Tibial nerve (tissue), 4 donors: ENCODE measurements at regions not wholly inside any gene's neighbourhood (a gene's known extent, or its start where the extent isn't known, plus 50 kb on each side); places are given as distances from the start of the nearest gene placed in this dataset.

Experiments
- DNase-seq, 2 donors: peaks; one replicate each; pipeline ENCODE4 v3.0.0-alpha.2; 2019; ENCODE audit warnings: low spot score in 2 of 2
- H3K27ac ChIP-seq, 4 donors: fragments of 200-600 bp; sonication (generic) in 3 of 4; one replicate each; pipeline ENCODE4 v1.5.1; 2017 to 2019; ENCODE audit warnings: mild to moderate bottlenecking in 1 of 4
- H3K27me3 ChIP-seq, 2 donors: fragments of 200-600 bp; sonication (generic) in 1 of 2; one replicate each; pipeline versions ENCODE4 v1.5.1 to v1.6.0; 2017 to 2019
- H3K36me3 ChIP-seq, 3 donors: fragments of 200-600 bp; sonication (generic); one replicate each; pipeline ENCODE4 v1.5.1; 2018 to 2019
- H3K4me1 ChIP-seq, 4 donors: fragments of 200-600 bp; sonication (generic) in 3 of 4; one replicate each; pipeline ENCODE4 v1.5.1; 2017 to 2019
- H3K4me3 ChIP-seq, 4 donors: fragments of 200-600 bp; sonication (generic) in 3 of 4; one replicate each; pipeline ENCODE4 v1.5.1; 2017 to 2019; ENCODE audit warnings: mild to moderate bottlenecking in 1 of 4, moderate library complexity in 1 of 4
- H3K9me3 ChIP-seq, 4 donors: fragments of 200-600 bp; sonication (generic) in 3 of 4; one replicate each; pipeline ENCODE4 v1.5.1; 2017 to 2019
- CTCF ChIP-seq, 5 experiments: fragments of 200-600 bp in 3 of 5; fragments of 450-650 bp in 2 of 5; sonication (generic) in 3 of 5; IDR thresholded peaks; one replicate each; pipeline ENCODE4 v1.5.1; 2016 to 2019; ENCODE audit warnings: antibody characterized with exemption in 5 of 5, mild to moderate bottlenecking in 3 of 5, moderate library complexity in 2 of 5
- EP300 ChIP-seq, 2 donors: sonication (generic); formaldehyde crosslinking; IDR thresholded peaks; one replicate each; pipeline ENCODE4 v1.6.1; 2017; ENCODE audit warnings: antibody characterized with exemption in 2 of 2, mild to moderate bottlenecking in 1 of 2
- POLR2A ChIP-seq, 2 donors: fragments of 450-650 bp; IDR thresholded peaks; one replicate each; pipeline ENCODE4 v1.6.1; 2017; ENCODE audit warnings: antibody characterized with exemption in 2 of 2, mild to moderate bottlenecking in 2 of 2, moderate library complexity in 2 of 2
- WGBS, 2 donors: methylation state at CpG; one replicate each; pipeline ENCODE4 v1.1.5; 2018; 5-methylcytosine and 5-hydroxymethylcytosine counted together

- no peaks in the 10 kb centered on the region for H3K36me3 ChIP-seq
- no peaks in the 10 kb centered on the region for H3K27me3 ChIP-seq
- 86 to 88% methylated on average over 1 of the region's 1 CpG for WGBS, 2 donors
- TF ChIP-seq POLR2A (IDR thresholded peaks at IDR 0.05) (no peak), CTCF (IDR thresholded peaks at IDR 0.05) (no peak), EP300 (IDR thresholded peaks at IDR 0.05) (no peak)
- H3K4me1 ChIP-seq = no peaks in the 10 kb centered on the region
- no peaks in the 10 kb centered on the region for H3K9me3 ChIP-seq
- no peak overlapping the region for H3K4me3 ChIP-seq
- no peak for DNase-seq
- no peak overlapping the region for H3K27ac ChIP-seq
These were observed 352.1 kb downstream of the MLLT3 start for GRCh38 chr9:20270161-20270560.

DNA sequence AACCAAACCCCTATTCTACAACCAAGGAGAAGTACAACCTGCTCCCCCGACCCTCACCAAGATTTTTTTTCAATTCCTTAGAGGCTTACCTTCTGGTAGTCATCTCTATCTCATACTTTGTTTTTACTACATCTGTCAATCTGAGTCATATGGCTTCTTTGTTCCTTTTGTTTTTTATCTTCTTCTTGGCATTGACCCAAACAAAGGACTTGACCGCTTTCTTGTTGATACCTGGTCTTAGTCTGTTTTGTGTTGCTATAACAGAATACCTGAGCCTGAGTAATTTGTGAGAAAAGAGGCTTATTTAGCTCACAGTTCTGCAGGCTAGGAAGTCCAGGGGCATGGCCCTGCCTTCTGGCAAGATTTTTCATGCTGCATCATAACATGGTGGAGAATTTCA is 352.7 kb downstream of the MLLT3 start:
- WGBS, 2 donors = 94 to 100% methylated on average over 2 of the region's 2 CpGs
- DNase-seq = no peak
- Histone ChIP-seq H3K27me3 (no peaks in the 10 kb centered on the region), H3K27ac (no peak overlapping the region), H3K4me1 (no peaks in the 10 kb centered on the region), H3K36me3 (no peaks in the 10 kb centered on the region), H3K9me3 (no peaks in the 10 kb centered on the region), H3K4me3 (no peak overlapping the region)
- TF ChIP-seq POLR2A (IDR thresholded peaks at IDR 0.05) = no peak
- TF ChIP-seq CTCF (IDR thresholded peaks at IDR 0.05) = no peak
- TF ChIP-seq EP300 (IDR thresholded peaks at IDR 0.05) = no peak

DNA sequence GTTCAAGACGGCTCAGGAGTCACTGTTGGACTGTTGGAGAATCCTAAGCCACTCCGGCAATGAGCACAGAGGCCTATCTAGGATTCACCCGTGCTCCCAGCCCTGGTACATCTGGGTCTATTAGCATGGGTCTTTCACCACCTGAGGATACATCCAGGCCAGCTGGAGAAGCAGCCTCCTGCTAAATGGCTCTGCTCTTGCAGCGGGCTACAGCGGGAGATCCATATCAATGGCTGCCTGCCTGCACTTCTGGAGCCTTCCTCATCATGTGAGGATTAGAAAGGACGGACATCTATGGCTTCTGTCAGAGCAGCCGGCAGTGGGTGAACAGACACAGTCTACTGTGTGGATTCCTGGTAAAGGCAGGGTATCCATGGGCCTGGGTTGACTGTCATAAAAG is 357.4 kb downstream of the MLLT3 start:
- H3K4me1 ChIP-seq = no peaks in the 10 kb centered on the region
- no peaks in the 10 kb centered on the region for H3K27me3 ChIP-seq
- no peak for DNase-seq
- no peaks in the 10 kb centered on the region for H3K36me3 ChIP-seq
- TF ChIP-seq CTCF (IDR thresholded peaks at IDR 0.05) = no peak
- TF ChIP-seq POLR2A (IDR thresholded peaks at IDR 0.05) = no peak
- no peak for TF ChIP-seq EP300 (IDR thresholded peaks at IDR 0.05)
- H3K9me3 ChIP-seq = no peaks in the 10 kb centered on the region
- WGBS, 2 donors = 90 to 91% methylated on average over 7 of the region's 7 CpGs
- no peak overlapping the region for H3K27ac ChIP-seq
- no peak overlapping the region for H3K4me3 ChIP-seq

DNA sequence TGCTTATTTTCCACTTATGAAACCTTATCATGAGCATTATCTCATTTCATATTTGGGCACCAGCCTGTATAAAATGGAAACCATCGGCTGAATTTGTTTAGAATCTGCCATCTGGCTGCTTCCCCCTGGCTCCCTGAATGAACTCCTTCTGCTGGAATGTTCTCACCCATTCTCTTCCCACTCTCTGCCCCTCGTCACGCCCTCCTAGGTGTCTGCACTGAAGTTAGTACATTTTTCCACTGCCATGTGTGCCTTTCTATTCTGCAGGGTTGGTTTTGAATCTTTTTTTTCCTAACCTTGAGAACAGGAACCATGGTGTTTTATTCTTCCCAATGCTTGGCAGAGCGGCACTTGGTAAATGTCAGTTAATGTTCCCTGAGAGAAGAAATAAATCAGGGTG is 359.7 kb downstream of the MLLT3 start:
- H3K27me3 ChIP-seq = no peaks in the 10 kb centered on the region
- H3K4me3 ChIP-seq = no peak overlapping the region
- 81% methylated on average over 4 of the region's 4 CpGs for WGBS, 2 donors
- H3K4me1 ChIP-seq = no peaks in the 10 kb centered on the region
- no peak for TF ChIP-seq CTCF (IDR thresholded peaks at IDR 0.05)
- no peak for TF ChIP-seq POLR2A (IDR thresholded peaks at IDR 0.05)
- TF ChIP-seq EP300 (IDR thresholded peaks at IDR 0.05) = no peak
- no peaks in the 10 kb centered on the region for H3K36me3 ChIP-seq
- DNase-seq = no peak
- H3K27ac ChIP-seq = no peak overlapping the region
- H3K9me3 ChIP-seq = no peaks in the 10 kb centered on the region

DNA sequence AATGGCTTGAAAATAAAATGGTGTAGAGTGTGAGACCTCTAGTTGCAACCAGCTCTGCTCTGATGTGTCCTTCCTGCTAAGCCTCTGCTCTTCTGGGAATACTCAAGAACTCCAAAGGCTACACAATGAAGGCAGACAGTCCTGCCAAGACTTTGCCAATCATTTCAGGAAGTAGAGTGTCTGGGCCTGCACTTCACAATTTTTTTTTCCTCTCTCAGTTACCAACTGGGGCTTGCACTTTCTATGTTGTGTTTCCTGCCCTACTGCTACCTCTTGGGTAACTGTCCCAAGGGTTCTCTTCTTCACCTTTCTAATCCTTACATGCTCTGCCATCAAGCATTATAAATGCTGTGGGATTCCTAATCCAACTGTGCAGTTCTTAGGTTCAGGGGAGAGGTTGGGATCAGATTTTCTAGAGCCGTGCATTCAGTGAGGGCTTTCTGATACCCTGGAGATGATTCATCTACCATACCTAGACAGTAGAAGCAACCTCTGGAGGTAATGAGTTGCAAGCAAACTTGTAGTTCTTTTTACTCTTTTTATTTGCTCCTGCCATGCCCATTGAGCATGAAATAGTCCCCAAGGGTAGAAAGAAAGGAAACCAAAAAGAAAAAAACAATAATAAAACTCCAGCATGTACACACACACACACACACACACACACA is 365.9 kb downstream of the MLLT3 start:
- H3K36me3 ChIP-seq = no peaks in the 10 kb centered on the region
- DNase-seq = no peak

More for the DNA sequence above, 365.9 kb downstream of the MLLT3 start:
- no peaks in the 10 kb centered on the region for H3K9me3 ChIP-seq
- no peaks in the 10 kb centered on the region for H3K27me3 ChIP-seq
- H3K4me3 ChIP-seq = no peak overlapping the region
- no peaks in the 10 kb centered on the region for H3K4me1 ChIP-seq
- 74 to 80% methylated on average over 1 of the region's 1 CpG for WGBS, 2 donors
- TF ChIP-seq EP300 (IDR thresholded peaks at IDR 0.05) = no peak
- no peak for TF ChIP-seq CTCF (IDR thresholded peaks at IDR 0.05)
- TF ChIP-seq POLR2A (IDR thresholded peaks at IDR 0.05) = no peak
- H3K27ac ChIP-seq = no peak overlapping the region
